ENCODE measurements at regions not wholly inside any gene's neighbourhood (a gene's known extent, or its start where the extent isn't known, plus 50 kb on each side); places are given as distances from the start of the nearest gene placed in this dataset.

DNA sequence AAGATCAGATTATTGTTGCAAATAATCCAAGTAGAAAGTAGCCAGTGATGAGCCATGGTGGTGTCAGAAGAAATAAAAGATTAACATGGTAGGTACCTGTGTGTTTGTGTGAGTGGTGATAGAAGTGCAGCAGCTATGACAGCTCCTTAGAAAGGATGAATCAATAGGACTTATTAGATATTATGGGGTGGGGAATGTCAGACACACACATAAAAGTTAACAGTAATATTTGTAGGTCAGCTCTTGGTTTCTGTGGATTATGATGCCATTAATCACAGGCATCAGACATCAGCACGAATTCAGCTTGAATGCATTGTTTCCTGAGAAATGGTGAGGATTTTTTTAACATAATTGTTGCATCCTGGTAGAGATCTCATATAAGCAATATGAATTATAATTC lies 695.7 kb downstream of the CENPC start:
- TF ChIP-seq EZH2 (IDR thresholded peaks at IDR 0.05; ENCODE audit: insufficient read depth, low read length), result no peak
- TF ChIP-seq, protein P1, sequence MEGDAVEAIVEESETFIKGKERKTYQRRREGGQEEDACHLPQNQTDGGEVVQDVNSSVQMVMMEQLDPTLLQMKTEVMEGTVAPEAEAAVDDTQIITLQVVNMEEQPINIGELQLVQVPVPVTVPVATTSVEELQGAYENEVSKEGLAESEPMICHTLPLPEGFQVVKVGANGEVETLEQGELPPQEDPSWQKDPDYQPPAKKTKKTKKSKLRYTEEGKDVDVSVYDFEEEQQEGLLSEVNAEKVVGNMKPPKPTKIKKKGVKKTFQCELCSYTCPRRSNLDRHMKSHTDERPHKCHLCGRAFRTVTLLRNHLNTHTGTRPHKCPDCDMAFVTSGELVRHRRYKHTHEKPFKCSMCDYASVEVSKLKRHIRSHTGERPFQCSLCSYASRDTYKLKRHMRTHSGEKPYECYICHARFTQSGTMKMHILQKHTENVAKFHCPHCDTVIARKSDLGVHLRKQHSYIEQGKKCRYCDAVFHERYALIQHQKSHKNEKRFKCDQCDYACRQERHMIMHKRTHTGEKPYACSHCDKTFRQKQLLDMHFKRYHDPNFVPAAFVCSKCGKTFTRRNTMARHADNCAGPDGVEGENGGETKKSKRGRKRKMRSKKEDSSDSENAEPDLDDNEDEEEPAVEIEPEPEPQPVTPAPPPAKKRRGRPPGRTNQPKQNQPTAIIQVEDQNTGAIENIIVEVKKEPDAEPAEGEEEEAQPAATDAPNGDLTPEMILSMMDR (IDR thresholded peaks at IDR 0.05; ENCODE audit: insufficient read depth, low read depth, low read length), result no peak

Data from astrocyte (in vitro differentiated cells and primary cell).